HG03039 (cell line): ENCODE measurements at regions not wholly inside any gene's neighbourhood (a gene's known extent, or its start where the extent isn't known, plus 50 kb on each side); places are given as distances from the start of the nearest gene placed in this dataset.

Source experiments
- ATAC-seq: cut with Tn5 transposase; IDR thresholded peaks from one replicate; pipeline ENCODE4 v1.9.1; 2021; ENCODE audit warnings: mild to moderate bottlenecking, moderate library complexity; ENCODE audit not compliant: unreplicated experiment

- no peak for ATAC-seq
These were observed 202.5 kb upstream of the RFC3 start for GRCh38 chr13:33615436-33615835.

GRCh38 chr13:33616130-33616529 is 201.8 kb upstream of the RFC3 start:
- no peak for ATAC-seq

- ATAC-seq = no peak
These were observed 200.9 kb upstream of the RFC3 start for GRCh38 chr13:33617055-33617454.

GRCh38 chr13:33624253-33624652 is 193.7 kb upstream of the RFC3 start:
- no peak for ATAC-seq

GRCh38 chr13:33624740-33625139 is 193.2 kb upstream of the RFC3 start:
- no peak for ATAC-seq

- no peak for ATAC-seq
These were observed 191.5 kb upstream of the RFC3 start for GRCh38 chr13:33626407-33626806.

GRCh38 chr13:33628662-33629061 is 189.3 kb upstream of the RFC3 start:
- no peak for ATAC-seq

- no peak for ATAC-seq
These were observed 188.2 kb upstream of the RFC3 start for GRCh38 chr13:33629605-33630360.

- ATAC-seq = no peak
These were observed 184.0 kb upstream of the RFC3 start for GRCh38 chr13:33633701-33634545.

GRCh38 chr13:33634546-33634982 is 183.4 kb upstream of the RFC3 start:
- no peak for ATAC-seq

- no peak for ATAC-seq
These were observed 181.7 kb upstream of the RFC3 start for GRCh38 chr13:33636243-33636642.

- ATAC-seq = no peak
These were observed 180.8 kb upstream of the RFC3 start for GRCh38 chr13:33636955-33637670.

- no peak for ATAC-seq
These were observed 179.8 kb upstream of the RFC3 start for GRCh38 chr13:33637978-33638743.

GRCh38 chr13:33639158-33639557 is 178.8 kb upstream of the RFC3 start:
- ATAC-seq = no peak

GRCh38 chr13:33639626-33640080 is 178.3 kb upstream of the RFC3 start:
- peak; percentile 64 for ATAC-seq

- no peak for ATAC-seq
These were observed 177.1 kb upstream of the RFC3 start for GRCh38 chr13:33640832-33641231.

GRCh38 chr13:33642374-33643065 is 175.4 kb upstream of the RFC3 start:
- no peak for ATAC-seq

GRCh38 chr13:33644581-33645543 is 173.1 kb upstream of the RFC3 start:
- ATAC-seq = no peak
